ENCODE measurements at regions not wholly inside any gene's neighbourhood (a gene's known extent, or its start where the extent isn't known, plus 50 kb on each side); places are given as distances from the start of the nearest gene placed in this dataset.

- FAIRE-seq: no peak
- no peak for TF ChIP-seq CTCF (IDR thresholded peaks at IDR 0.05; ENCODE audit: insufficient read depth, missing control alignments)
- DNase-seq (ENCODE audit: insufficient read length, low spot score): no peak
Observed at GRCh38 chr3:69562020-69562419, 176.1 kb upstream of the FRMD4B start.

- no peak for TF ChIP-seq CTCF (IDR thresholded peaks at IDR 0.05; ENCODE audit: insufficient read depth, missing control alignments)
- FAIRE-seq (no peak), DNase-seq (ENCODE audit: insufficient read length, low spot score) (no peak)
Observed at GRCh38 chr3:69560818-69561217, 174.9 kb upstream of the FRMD4B start.

- no peak for DNase-seq (ENCODE audit: insufficient read length, low spot score)
- FAIRE-seq: no peak
- no peak for TF ChIP-seq CTCF (IDR thresholded peaks at IDR 0.05; ENCODE audit: insufficient read depth, missing control alignments)
Observed at GRCh38 chr3:69560116-69560515, 174.2 kb upstream of the FRMD4B start.

- no peak for TF ChIP-seq CTCF (IDR thresholded peaks at IDR 0.05; ENCODE audit: insufficient read depth, missing control alignments)
- no peak for FAIRE-seq
- no peak for DNase-seq (ENCODE audit: insufficient read length, low spot score)
Observed at GRCh38 chr3:69558912-69559311, 173.0 kb upstream of the FRMD4B start.

- TF ChIP-seq CTCF (IDR thresholded peaks at IDR 0.05; ENCODE audit: insufficient read depth, missing control alignments): no peak
- FAIRE-seq: no peak
- DNase-seq (ENCODE audit: insufficient read length, low spot score): no peak
Observed at GRCh38 chr3:69554576-69554975, 168.7 kb upstream of the FRMD4B start.

GRCh38 chr3:69553888-69554287 is 168.0 kb upstream of the FRMD4B start:
- DNase-seq (ENCODE audit: insufficient read length, low spot score) (no peak), FAIRE-seq (no peak)
- TF ChIP-seq CTCF (IDR thresholded peaks at IDR 0.05; ENCODE audit: insufficient read depth, missing control alignments): no peak

GRCh38 chr3:69547461-69547880 is 161.6 kb upstream of the FRMD4B start:
- no peak for TF ChIP-seq CTCF (IDR thresholded peaks at IDR 0.05; ENCODE audit: insufficient read depth, missing control alignments)
- DNase-seq (ENCODE audit: insufficient read length, low spot score) (no peak), FAIRE-seq (no peak)

Data from D721Med (cell line).